ENCODE measurements at regions not wholly inside any gene's neighbourhood (a gene's known extent, or its start where the extent isn't known, plus 50 kb on each side); places are given as distances from the start of the nearest gene placed in this dataset.

GRCh38 chr3:14278265-14278798 is 99.7 kb downstream of the LSM3 start:
- POLR2A ChIA-PET = no interaction called here
- TF ChIP-seq, protein P1, sequence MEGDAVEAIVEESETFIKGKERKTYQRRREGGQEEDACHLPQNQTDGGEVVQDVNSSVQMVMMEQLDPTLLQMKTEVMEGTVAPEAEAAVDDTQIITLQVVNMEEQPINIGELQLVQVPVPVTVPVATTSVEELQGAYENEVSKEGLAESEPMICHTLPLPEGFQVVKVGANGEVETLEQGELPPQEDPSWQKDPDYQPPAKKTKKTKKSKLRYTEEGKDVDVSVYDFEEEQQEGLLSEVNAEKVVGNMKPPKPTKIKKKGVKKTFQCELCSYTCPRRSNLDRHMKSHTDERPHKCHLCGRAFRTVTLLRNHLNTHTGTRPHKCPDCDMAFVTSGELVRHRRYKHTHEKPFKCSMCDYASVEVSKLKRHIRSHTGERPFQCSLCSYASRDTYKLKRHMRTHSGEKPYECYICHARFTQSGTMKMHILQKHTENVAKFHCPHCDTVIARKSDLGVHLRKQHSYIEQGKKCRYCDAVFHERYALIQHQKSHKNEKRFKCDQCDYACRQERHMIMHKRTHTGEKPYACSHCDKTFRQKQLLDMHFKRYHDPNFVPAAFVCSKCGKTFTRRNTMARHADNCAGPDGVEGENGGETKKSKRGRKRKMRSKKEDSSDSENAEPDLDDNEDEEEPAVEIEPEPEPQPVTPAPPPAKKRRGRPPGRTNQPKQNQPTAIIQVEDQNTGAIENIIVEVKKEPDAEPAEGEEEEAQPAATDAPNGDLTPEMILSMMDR (IDR thresholded peaks at IDR 0.05; ENCODE audit: control extremely low read depth, extremely low read depth, low read depth, missing control alignments) = no peak
- DNase-seq (ENCODE audit: extremely low spot score) = no peak
- CTCF ChIA-PET = interaction anchor here (1.2 to 1.4 kb wide), 4 partner anchors 10 to 17 kb away, joined by 3 to 4 read pairs (median 4); no protein-coding TSS in a partner anchor

GRCh38 chr3:14278799-14279625 is 100.4 kb downstream of the LSM3 start:
- ChIA-PET POLR2A (no interaction called here), CTCF (interaction anchor here (0.8 to 1.4 kb wide), 4 partner anchors 8 to 17 kb away, joined by 3 to 4 read pairs (median 3); no protein-coding TSS in a partner anchor)
- no peak for DNase-seq (ENCODE audit: extremely low spot score)
- TF ChIP-seq, protein P1 (IDR thresholded peaks at IDR 0.05; ENCODE audit: control extremely low read depth, extremely low read depth, low read depth, missing control alignments) = no peak

DNA sequence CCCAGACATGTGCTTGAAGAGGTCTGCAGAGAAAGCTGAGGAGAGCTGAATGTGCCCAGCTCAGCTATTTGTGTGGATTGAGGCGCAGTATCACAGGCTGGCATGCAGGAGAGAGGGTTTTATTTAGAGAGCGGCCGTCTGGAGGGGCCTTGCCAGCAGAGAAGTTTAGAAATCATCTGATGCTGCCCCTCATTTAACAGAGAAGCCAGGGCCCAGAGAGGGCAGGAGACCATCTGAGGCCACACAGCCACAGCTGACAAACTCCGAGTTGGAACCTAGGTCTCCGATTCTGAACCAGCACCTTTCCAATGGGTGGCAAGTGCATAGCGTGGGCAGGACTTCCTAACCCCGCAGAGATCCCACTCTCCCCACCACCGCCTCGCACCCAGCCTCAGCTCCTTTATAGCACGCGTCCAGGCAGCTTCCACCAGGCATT is 101.0 kb downstream of the LSM3 start:
- TF ChIP-seq, protein P1 (IDR thresholded peaks at IDR 0.05; ENCODE audit: control extremely low read depth, extremely low read depth, low read depth, missing control alignments) = no peak
- ChIA-PET CTCF (interaction anchor here (0.8 to 1.4 kb wide), 4 partner anchors 9 to 18 kb away, joined by 3 to 4 read pairs (median 3); no protein-coding TSS in a partner anchor), POLR2A (no interaction called here)
- no peak for DNase-seq (ENCODE audit: extremely low spot score)

DNA sequence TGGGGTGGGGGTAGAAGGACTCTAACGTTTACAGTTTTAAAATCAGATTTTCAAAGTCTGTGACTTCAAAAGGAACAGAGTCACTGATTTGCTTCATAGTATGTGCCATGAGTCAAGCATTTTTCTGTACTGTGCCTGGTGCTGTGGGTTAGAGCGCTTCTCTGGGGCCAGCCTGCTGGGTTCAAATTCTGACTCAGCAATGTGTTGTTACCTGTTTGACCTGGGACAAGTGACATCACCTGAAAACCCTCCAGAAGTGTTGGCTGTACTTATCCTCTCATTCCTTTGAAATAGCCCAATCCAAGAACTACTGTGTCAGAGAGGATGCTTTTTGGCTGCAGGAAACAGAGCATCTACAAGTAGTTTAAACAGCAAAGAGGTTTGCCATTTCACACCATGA is 101.7 kb downstream of the LSM3 start:
- TF ChIP-seq, protein P1 (IDR thresholded peaks at IDR 0.05; ENCODE audit: control extremely low read depth, extremely low read depth, low read depth, missing control alignments) = no peak
- DNase-seq (ENCODE audit: extremely low spot score) = no peak
- POLR2A ChIA-PET = no interaction called here
- CTCF ChIA-PET = interaction anchor here (1.4 kb wide), 1 partner anchor 9 kb away, joined by 3 read pairs; no protein-coding TSS in a partner anchor

- DNase-seq (ENCODE audit: extremely low spot score) = no peak
- ChIA-PET CTCF (interaction anchor here (1.1 to 1.5 kb wide), 4 partner anchors 9 to 182 kb away, joined by 3 read pairs; no protein-coding TSS in a partner anchor), POLR2A (no interaction called here)
- TF ChIP-seq, protein P1 (IDR thresholded peaks at IDR 0.05; ENCODE audit: control extremely low read depth, extremely low read depth, low read depth, missing control alignments) = no peak
Observed at GRCh38 chr3:14281053-14281452, 102.4 kb downstream of the LSM3 start.

DNA sequence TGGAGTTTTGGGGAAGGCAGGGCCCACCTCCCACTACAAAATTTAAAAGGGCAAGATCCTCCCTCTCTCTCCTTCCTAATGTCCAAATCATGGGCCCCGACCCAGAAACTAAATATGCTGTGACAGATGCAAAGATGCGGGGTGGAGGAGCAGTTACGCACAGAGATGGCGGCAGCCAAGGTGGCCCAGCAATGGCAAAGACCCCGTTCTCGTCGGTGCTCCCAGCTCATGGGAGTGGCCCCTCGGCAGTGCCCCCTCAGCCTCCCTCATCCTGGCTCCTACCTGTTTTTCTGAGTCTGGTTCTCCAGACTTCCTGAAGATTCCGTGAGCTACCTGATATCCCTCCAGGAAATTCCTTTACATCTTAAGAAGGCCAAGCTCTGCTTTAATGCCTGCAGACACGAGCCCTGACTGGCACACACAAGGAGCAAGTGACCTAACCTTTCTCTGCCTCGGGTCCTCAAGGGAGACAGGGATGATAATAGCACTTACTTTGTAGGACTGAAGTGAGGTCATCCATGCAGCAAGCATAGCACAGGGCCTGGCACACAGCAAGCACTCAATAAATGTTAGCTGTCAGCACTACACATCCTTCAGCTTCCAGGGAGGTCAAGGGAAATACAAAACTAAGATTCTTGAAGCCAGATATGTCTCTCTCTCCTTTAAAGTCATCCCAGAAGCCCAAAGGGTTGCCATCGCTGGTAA is 103.5 kb downstream of the LSM3 start:
- CTCF ChIA-PET = interaction anchor here (1.1 to 1.5 kb wide), 5 partner anchors 8 to 181 kb away, joined by 3 read pairs; no protein-coding TSS in a partner anchor
- no peak for DNase-seq (ENCODE audit: extremely low spot score)

More for the DNA sequence above, 103.5 kb downstream of the LSM3 start:
- POLR2A ChIA-PET = no interaction called here
- TF ChIP-seq, protein P1 (IDR thresholded peaks at IDR 0.05; ENCODE audit: control extremely low read depth, extremely low read depth, low read depth, missing control alignments) = no peak
